Prostate gland (tissue), 2 donors: ENCODE measurements at regions not wholly inside any gene's neighbourhood (a gene's known extent, or its start where the extent isn't known, plus 50 kb on each side); places are given as distances from the start of the nearest gene placed in this dataset.

ENCODE experiments used
- CTCF ChIP-seq, 4 experiments: fragments of 200-600 bp in 2 of 4; fragments of 450-650 bp in 2 of 4; sonication (generic) in 2 of 4; IDR thresholded peaks; 1 replicate in 3 of 4; 2 replicates in 1 of 4; pipeline ENCODE4 v1.5.1; 2016 to 2019; ENCODE audit warnings: antibody characterized with exemption in 4 of 4, mild to moderate bottlenecking in 2 of 4, moderate library complexity in 2 of 4
- POLR2A ChIP-seq: fragments of 450-650 bp; IDR thresholded peaks from one replicate; pipeline ENCODE4 v1.6.1; 2016; ENCODE audit warnings: antibody characterized with exemption, mild to moderate bottlenecking

DNA sequence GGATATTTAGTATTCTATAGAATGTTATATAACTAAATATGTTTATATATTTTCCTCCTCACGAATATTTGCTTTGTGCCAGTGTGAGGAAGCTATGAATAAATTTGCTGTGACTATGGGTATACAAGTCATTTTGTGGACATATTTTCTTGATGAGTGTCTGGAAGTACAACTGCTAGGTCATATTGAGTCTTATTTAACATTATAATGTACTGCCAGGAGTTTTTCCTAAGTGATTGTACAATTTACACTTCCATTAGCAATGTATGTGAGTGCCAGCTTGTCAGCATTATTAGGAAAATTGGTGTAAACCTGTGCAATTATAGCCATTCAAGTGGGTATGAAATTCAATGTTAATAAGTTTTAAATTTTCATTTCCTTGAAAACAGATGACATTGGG is 1328.9 kb upstream of the TMEFF2 start:
- TF ChIP-seq CTCF (IDR thresholded peaks at IDR 0.05) (no peak), POLR2A (no peak)
